HCT116 (cell line): ENCODE measurements at regions not wholly inside any gene's neighbourhood (a gene's known extent, or its start where the extent isn't known, plus 50 kb on each side); places are given as distances from the start of the nearest gene placed in this dataset.

Experiments
- ATAC-seq: fragments of 200-7000 bp; cut with Tn5 transposase; 2 replicates; pipeline ENCODE4 v1.9.1; 2020; ENCODE audit warnings: mild to moderate bottlenecking, moderate library complexity
- BruUV-seq: library from RNA; stranded (reverse); fragments of 400-500 nt; replicated peaks from 2 replicates; lab custom pipeline; 2021; lab: Mats Ljungman, UMichigan
- CTCF ChIA-PET: fragments of 300-600 bp; sonication (Branson Sonifier 250); formaldehyde crosslinking; loops from one replicate; lab custom pipeline; 2021; ENCODE audit warnings: antibody characterized with exemption; lab: Charles Lee
- POLR2A ChIA-PET: fragments of 300-600, 350-600 bp; sonication (Branson Sonifier 250); formaldehyde crosslinking; loops from one replicate; lab custom pipeline; 2021; ENCODE audit warnings: antibody characterized with exemption; lab: Charles Lee
- RAD21 ChIA-PET, 2 experiments: fragments of 300-600 bp; sonication (Branson Sonifier 250); formaldehyde crosslinking; loops; one replicate each; lab custom pipeline; 2023; ENCODE audit warnings: low total read pairs in 2 of 2; ENCODE audit not compliant: uncharacterized antibody in 2 of 2, unreplicated experiment in 2 of 2, low non-redundant PET in 1 of 2; lab: Charles Lee
- DNase-seq: peaks from one replicate; pipeline ENCODE4 v3.0.0-alpha.2; 2010; ENCODE audit warnings: low read depth, low spot score
- H2AFZ ChIP-seq: fragments of 200-600 bp; shearing (Covaris generic), sonication (generic); 2 replicates; pipeline ENCODE4 v1.6.1; 2017; ENCODE audit warnings: low read depth, mixed run types, mixed read lengths, antibody characterized with exemption, low read length; ENCODE audit not compliant: poor library complexity, severe bottlenecking
- H3K27ac ChIP-seq: 2 replicates; pipeline ENCODE4 v1.5.1; 2012; ENCODE audit warnings: low read depth, low read length
- H3K27me3 ChIP-seq: fragments of 200-600 bp; sonication (generic); 2 replicates; pipeline ENCODE4 v1.6.1; 2016; ENCODE audit warnings: mixed run types, low read length, mixed read lengths; ENCODE audit not compliant: insufficient read depth
- H3K36me3 ChIP-seq, 2 experiments: fragments of 200-500 bp in 1 of 2; fragments of 200-600 bp in 1 of 2; sonication (Bioruptor generic) in 1 of 2; sonication (generic) in 1 of 2; 2 replicates each; pipeline versions ENCODE4 v1.5.1 to v1.6.1; 2014 to 2016; ENCODE audit warnings: low read length in 2 of 2, inconsistent platforms in 1 of 2, mixed read lengths in 1 of 2, mixed run types in 1 of 2; ENCODE audit not compliant: insufficient read depth in 2 of 2, control insufficient read depth in 1 of 2
- H3K4me1 ChIP-seq, 2 experiments: fragments of 200-600 bp in 1 of 2; sonication (generic) in 1 of 2; 2 replicates each; pipeline versions ENCODE4 v1.5.1 to v1.6.1; 2012 to 2017; ENCODE audit warnings: low read length in 2 of 2, inconsistent platforms in 1 of 2, mild to moderate bottlenecking in 1 of 2, mixed read lengths in 1 of 2, mixed run types in 1 of 2, moderate library complexity in 1 of 2; ENCODE audit not compliant: insufficient read depth in 2 of 2, control insufficient read depth in 1 of 2
- H3K4me2 ChIP-seq: fragments of 200-600 bp; sonication (generic); 2 replicates; pipeline ENCODE4 v1.6.1; 2017; ENCODE audit warnings: mixed run types, low read length, mixed read lengths
- H3K4me3 ChIP-seq, 2 experiments: fragments of 200-600 bp in 1 of 2; sonication (generic) in 1 of 2; replicated peaks in 1 of 2; 2 replicates each; pipeline ENCODE4 v1.5.1; 2011 to 2016; ENCODE audit warnings: low read length in 2 of 2, control low read depth in 1 of 2, low read depth in 1 of 2, mild to moderate bottlenecking in 1 of 2, mixed read lengths in 1 of 2, mixed run types in 1 of 2
- H3K79me2 ChIP-seq: fragments of 200-600 bp; sonication (generic); 2 replicates; pipeline ENCODE4 v1.6.1; 2017; ENCODE audit warnings: mild to moderate bottlenecking, mixed run types, low read length, moderate library complexity, mixed read lengths; ENCODE audit not compliant: insufficient read depth
- H3K9ac ChIP-seq: fragments of 200-600 bp; sonication (generic); 2 replicates; pipeline ENCODE4 v1.6.1; 2016; ENCODE audit warnings: low read length, mixed read lengths
- H3K9me2 ChIP-seq: fragments of 200-600 bp; sonication (generic), shearing (Covaris generic); 2 replicates; pipeline ENCODE4 v1.6.1; 2017; ENCODE audit warnings: mixed run types, mild to moderate bottlenecking, moderate library complexity; ENCODE audit not compliant: insufficient read depth
- H3K9me3 ChIP-seq, 2 experiments: fragments of 200-500 bp in 1 of 2; fragments of 200-600 bp in 1 of 2; sonication (Bioruptor generic) in 1 of 2; sonication (generic) in 1 of 2; 2 replicates each; pipeline ENCODE4 v1.6.1; 2014 to 2017; ENCODE audit warnings: low read length in 2 of 2, mixed read lengths in 2 of 2, inconsistent platforms in 1 of 2, low read depth in 1 of 2, mild to moderate bottlenecking in 1 of 2, mixed run types in 1 of 2, moderate library complexity in 1 of 2; ENCODE audit not compliant: control insufficient read depth in 1 of 2, insufficient read depth in 1 of 2
- H4K20me1 ChIP-seq: fragments of 200-600 bp; sonication (generic), shearing (Covaris generic); 2 replicates; pipeline ENCODE4 v1.6.1; 2017; ENCODE audit warnings: mixed run types, mild to moderate bottlenecking, moderate library complexity; ENCODE audit not compliant: insufficient read depth
- CEBPB ChIP-seq: IDR thresholded peaks from 2 replicates; pipeline ENCODE4 v1.6.1; 2012; ENCODE audit warnings: low read depth
- CTCF ChIP-seq, 3 experiments: fragments of 200-600 bp in 1 of 3; sonication (generic) in 1 of 3; IDR thresholded peaks in 2 of 3; conservative IDR thresholded peaks in 1 of 3; 2 replicates each; pipeline ENCODE4 v1.5.1; 2012 to 2017; ENCODE audit warnings: low read depth in 2 of 3, low read length in 2 of 3, antibody characterized with exemption in 1 of 3, borderline replicate concordance in 1 of 3, control low read depth in 1 of 3, mild to moderate bottlenecking in 1 of 3, mixed read lengths in 1 of 3, mixed run types in 1 of 3, moderate library complexity in 1 of 3; ENCODE audit not compliant: insufficient read depth in 1 of 3
- EGR1 ChIP-seq: IDR thresholded peaks from 2 replicates; pipeline ENCODE4 v1.6.1; 2012; ENCODE audit warnings: low read depth
- ELF1 ChIP-seq: IDR thresholded peaks from 2 replicates; pipeline ENCODE4 v1.6.1; 2012; ENCODE audit warnings: low read depth, borderline replicate concordance
- EZH2 ChIP-seq: fragments of 200-600 bp; sonication (generic); IDR thresholded peaks from 2 replicates; pipeline ENCODE4 v1.6.1; 2017; ENCODE audit warnings: antibody characterized with exemption, mixed run types
- FOSL1 ChIP-seq: IDR thresholded peaks from 2 replicates; pipeline ENCODE4 v1.6.1; 2012; ENCODE audit warnings: low read depth
- MAX ChIP-seq: IDR thresholded peaks from 2 replicates; pipeline ENCODE4 v1.6.1; 2012
- POLR2A ChIP-seq: IDR thresholded peaks from 2 replicates; pipeline ENCODE4 v1.7.0; 2011; ENCODE audit warnings: borderline replicate concordance; ENCODE audit not compliant: insufficient read depth, insufficient read length; ENCODE audit errors: extremely low read depth
- POLR2AphosphoS5 ChIP-seq: IDR thresholded peaks from 2 replicates; pipeline ENCODE4 v1.6.1; 2011; ENCODE audit warnings: mild to moderate bottlenecking, low read depth, low read length, moderate library complexity
- RAD21 ChIP-seq: IDR thresholded peaks from 2 replicates; pipeline ENCODE4 v1.6.1; 2012; ENCODE audit warnings: low read depth, mild to moderate bottlenecking
- REST ChIP-seq: IDR thresholded peaks from 2 replicates; pipeline ENCODE4 v1.6.1; 2012; ENCODE audit warnings: low read depth
- SIN3A ChIP-seq: IDR thresholded peaks from 2 replicates; pipeline ENCODE4 v1.6.1; 2012; ENCODE audit warnings: low read depth
- SP1 ChIP-seq: IDR thresholded peaks from 2 replicates; pipeline ENCODE4 v1.6.1; 2012; ENCODE audit warnings: low read depth
- YY1 ChIP-seq: IDR thresholded peaks from 2 replicates; pipeline ENCODE4 v1.6.1; 2011; ENCODE audit warnings: low read length, low read depth, moderate library complexity, mild to moderate bottlenecking; ENCODE audit not compliant: insufficient replicate concordance; ENCODE audit errors: extremely low read depth
- ZBTB33 ChIP-seq: IDR thresholded peaks from 2 replicates; pipeline ENCODE4 v1.6.1; 2011; ENCODE audit warnings: mild to moderate bottlenecking, low read length, moderate library complexity; ENCODE audit not compliant: insufficient replicate concordance; ENCODE audit errors: extremely low read depth
- ZFX ChIP-seq: fragments of 450-650 bp; IDR thresholded peaks from 2 replicates; pipeline ENCODE4 v1.6.1; 2017
- ZNF274 ChIP-seq: fragments of 200-500 bp; sonication (Bioruptor generic); IDR thresholded peaks from 2 replicates; pipeline ENCODE4 v1.6.1; 2014; ENCODE audit warnings: mild to moderate bottlenecking, low read depth, low read length, inconsistent platforms
- intact Hi-C: fragments of 100-400 bp; cut with micrococcal nuclease; formaldehyde crosslinking; loops from 2 replicates; pipeline ENCODE4 v1.10.0; 2022

- TF ChIP-seq ELF1 (no peak), POLR2A (no peak), MAX (no peak), ZNF274 (no peak), SIN3A (no peak), FOSL1 (no peak), YY1 (no peak), ZFX (no peak)
Measured at GRCh38 chr19:30626626-30626966, 254.4 kb downstream of the ZNF536 start (continued).

DNA sequence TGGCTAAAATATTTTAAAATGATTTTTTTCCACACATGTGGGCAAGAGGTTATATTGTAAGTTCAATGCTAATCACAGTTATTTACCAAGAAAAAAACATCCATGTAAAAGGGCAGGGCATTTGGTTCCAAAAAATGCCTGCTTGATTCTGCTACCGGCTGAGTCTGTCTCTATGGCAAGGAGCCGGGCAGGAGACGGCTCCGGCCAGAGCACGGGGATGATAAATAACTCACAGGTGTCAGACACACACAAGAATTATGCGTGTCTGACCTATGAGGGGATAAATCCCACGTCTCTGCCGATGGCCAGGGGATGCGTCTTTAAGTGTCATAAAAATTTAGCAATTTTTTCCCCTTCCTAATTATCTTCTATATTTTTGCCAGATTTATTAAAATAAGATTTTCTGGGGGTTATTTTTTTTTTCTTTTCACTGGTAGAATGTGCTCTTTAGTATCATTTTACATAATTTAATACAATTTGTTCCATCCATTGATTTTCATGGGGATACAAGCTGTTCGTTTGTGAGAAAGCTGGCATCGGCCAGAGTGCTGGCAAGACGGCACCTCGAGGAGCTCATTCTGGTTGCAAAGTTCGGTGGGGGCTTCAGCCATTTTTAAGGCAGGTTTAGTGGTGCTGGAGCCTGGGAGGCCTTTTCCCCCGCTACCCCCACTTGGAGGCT, 253.9 kb downstream of the ZNF536 start:
- H4K20me1 ChIP-seq: no peaks in the 10 kb centered on the region
- RAD21 ChIA-PET: no interaction called here
- no TSS peak for BruUV-seq

More for the DNA sequence above, 253.9 kb downstream of the ZNF536 start:
- H3K27me3 ChIP-seq: no peaks in the 10 kb centered on the region
- H3K9me3 ChIP-seq: peaks cover 0 to 6% of the 10 kb centered on the region in 2 experiments; a peak in 1 of 4 replicates
- no peak overlapping the region for H3K9ac ChIP-seq
- POLR2A ChIA-PET: no interaction called here
- H3K27ac ChIP-seq: no peak overlapping the region
- H2AFZ ChIP-seq: no peak overlapping the region
- intact Hi-C loops: no loop called here
- ATAC-seq: no peak
- H3K79me2 ChIP-seq: no peaks in the 10 kb centered on the region
- no peaks in the 10 kb centered on the region for H3K9me2 ChIP-seq
- no peaks in the 10 kb centered on the region for H3K4me1 ChIP-seq
- no peak for DNase-seq
- TF ChIP-seq CEBPB (no peak), RAD21 (no peak), POLR2A (no peak), ZBTB33 (no peak), EZH2 (no peak), ZNF274 (no peak), CTCF (IDR thresholded peaks at IDR 0.05 in 2 of 3, conservative IDR thresholded peaks at IDR 0.05 in 1 of 3; ENCODE audit: borderline replicate concordance in 1 of 3, insufficient read depth in 1 of 3, low read depth in 2 of 3, low read length in 2 of 3) (no peak), REST (no peak), POLR2AphosphoS5 (no peak), EGR1 (no peak), SIN3A (no peak), SP1 (no peak)
- H3K36me3 ChIP-seq: no peaks in the 10 kb centered on the region
- CTCF ChIA-PET: no interaction called here
- H3K4me2 ChIP-seq: no peak overlapping the region
- H3K4me3 ChIP-seq: no peak overlapping the region
